GM12878 (cell line): ENCODE measurements at regions not wholly inside any gene's neighbourhood (a gene's known extent, or its start where the extent isn't known, plus 50 kb on each side); places are given as distances from the start of the nearest gene placed in this dataset.

Experiments
- ATAC-seq: fragments of 200-7000 bp; cut with Tn5 transposase; 3 replicates; pipeline ENCODE4 v1.9.1; 2020; ENCODE audit warnings: mild to moderate bottlenecking, moderate library complexity
- BruUV-seq: library from RNA; stranded (reverse); fragments of 400-500 nt; replicated peaks from 2 replicates; lab custom pipeline; 2021; lab: Mats Ljungman, UMichigan
- CTCF ChIA-PET: fragments of 300-600 bp; sonication (Branson Sonifier 250); formaldehyde crosslinking; extraction: SDS; loops from one replicate; lab custom pipeline; 2021; ENCODE audit warnings: inconsistent platforms; lab: Yijun Ruan, JAX
- POLR2A ChIA-PET: fragments of 350-600 bp; formaldehyde crosslinking; extraction: SDS; loops from one replicate; lab custom pipeline; 2021; ENCODE audit warnings: inconsistent platforms; lab: Charles Lee
- RAD21 ChIA-PET: fragments of 300-600 bp; sonication (Branson Sonifier 250); formaldehyde crosslinking; loops from one replicate; lab custom pipeline; 2023; ENCODE audit warnings: antibody characterized with exemption; ENCODE audit not compliant: unreplicated experiment; lab: Charles Lee
- SMC1A ChIA-PET: fragments of 300-600 bp; sonication (Branson Sonifier 250); formaldehyde crosslinking; loops from one replicate; lab custom pipeline; 2023; ENCODE audit not compliant: unreplicated experiment, uncharacterized antibody; lab: Charles Lee
- DNase-seq: peaks from one replicate; pipeline ENCODE4 v3.0.0-alpha.2; 2011; ENCODE audit warnings: low read depth, low spot score
- FAIRE-seq: peaks from 3 replicates; lab custom pipeline; 2011; peaks lifted over from hg19 to GRCh38; lab: Jason Lieb, UNC
- H2AFZ ChIP-seq: 2 replicates; pipeline ENCODE4 v1.6.0; 2011; ENCODE audit warnings: low read depth, low read length, control low read depth; ENCODE audit not compliant: control insufficient read depth
- H3K27ac ChIP-seq: 2 replicates; pipeline ENCODE4 v1.5.1; 2011; ENCODE audit warnings: control low read depth; ENCODE audit not compliant: control insufficient read depth, insufficient read depth
- H3K27me3 ChIP-seq, 2 experiments: replicated peaks in 1 of 2; 2 replicates each; pipeline versions ENCODE4 v1.6.0 to v1.6.1; 2011; ENCODE audit warnings: low read length in 1 of 2; ENCODE audit not compliant: control insufficient read depth in 2 of 2, insufficient read depth in 2 of 2
- H3K36me3 ChIP-seq, 2 experiments: 2 replicates each; pipeline ENCODE4 v1.5.1; 2011; ENCODE audit warnings: low read length in 1 of 2; ENCODE audit not compliant: control insufficient read depth in 2 of 2, insufficient read depth in 2 of 2
- H3K4me1 ChIP-seq: 2 replicates; pipeline ENCODE4 v1.6.1; 2011; ENCODE audit warnings: mild to moderate bottlenecking, low read length, moderate library complexity, mixed read lengths; ENCODE audit not compliant: control insufficient read depth, insufficient read depth
- H3K4me2 ChIP-seq: 2 replicates; pipeline ENCODE4 v1.6.0; 2011; ENCODE audit warnings: control low read depth; ENCODE audit not compliant: control insufficient read depth, insufficient read depth
- H3K4me3 ChIP-seq: fragments of 200-600 bp; sonication (generic); 2 replicates; pipeline ENCODE4 v1.5.1; 2016
- H3K79me2 ChIP-seq: 2 replicates; pipeline ENCODE4 v1.6.0; 2011; ENCODE audit warnings: low read length; ENCODE audit not compliant: control insufficient read depth, insufficient read depth
- H3K9ac ChIP-seq: 2 replicates; pipeline ENCODE4 v1.8.0; 2011; ENCODE audit warnings: low read length, control low read depth, mixed read lengths; ENCODE audit not compliant: control insufficient read depth, insufficient read depth
- H3K9me3 ChIP-seq: replicated peaks from 3 replicates; pipeline ENCODE4 v1.5.1; 2011; ENCODE audit warnings: mild to moderate bottlenecking, low read length; ENCODE audit not compliant: control insufficient read depth, insufficient read depth
- H4K20me1 ChIP-seq: 2 replicates; pipeline ENCODE4 v1.6.0; 2011; ENCODE audit not compliant: control insufficient read depth, insufficient read depth
- CBFB ChIP-seq: IDR thresholded peaks from 2 replicates; pipeline ENCODE4 v1.6.1; 2016; ENCODE audit warnings: antibody characterized with exemption, low read depth
- CBX5 ChIP-seq: sonication (generic); IDR thresholded peaks from 2 replicates; pipeline ENCODE4 v1.6.1; 2016; ENCODE audit warnings: low read depth, moderate library complexity, mild to moderate bottlenecking, inconsistent platforms
- MEF2B ChIP-seq: fragments of 450-650 bp; IDR thresholded peaks from 2 replicates; pipeline ENCODE4 v1.6.1; 2018; ENCODE audit warnings: mild to moderate bottlenecking, moderate library complexity; ENCODE audit not compliant: partially characterized antibody, poor library complexity, severe bottlenecking
- SPI1 ChIP-seq: IDR thresholded peaks from 2 replicates; pipeline ENCODE4 v1.6.1; 2011; ENCODE audit warnings: low read depth, mild to moderate bottlenecking, low read length, moderate library complexity, borderline replicate concordance; ENCODE audit not compliant: insufficient read depth
- WRNIP1 ChIP-seq: IDR thresholded peaks from 2 replicates; pipeline ENCODE4 v1.6.1; 2011; ENCODE audit warnings: low read depth, low read length, improper control_type of control experiment, borderline replicate concordance
- WGBS: methylation state at CpG from one replicate; pipeline ENCODE4 v1.1.6; 2016; ENCODE audit warnings: low lambda C conversion rate; ENCODE audit not compliant: insufficient replicate concordance, insufficient coverage; ENCODE audit errors: missing lambda C conversion rate; 5-methylcytosine and 5-hydroxymethylcytosine counted together
- in situ Hi-C: fragments of 300-500 bp; cut with MboI; formaldehyde crosslinking; loops from 9 replicates; pipeline ENCODE4 v1.14.3; 2018; ENCODE audit warnings: mixed read lengths
- intact Hi-C: fragments of 100-400 bp; cut with micrococcal nuclease; formaldehyde crosslinking; loops from one replicate; pipeline ENCODE4 v1.14.2; 2022; ENCODE audit not compliant: unreplicated experiment
- TF ChIP-seq, protein P1 (sequence below), 3 experiments: IDR thresholded peaks in 2 of 3; conservative IDR thresholded peaks in 1 of 3; 2 replicates each; pipeline ENCODE4 v1.5.1; 2011; ENCODE audit warnings: low read depth in 3 of 3, low read length in 3 of 3, mild to moderate bottlenecking in 3 of 3, control low read depth in 2 of 3, moderate library complexity in 2 of 3, inconsistent platforms in 1 of 3, mixed read lengths in 1 of 3; ENCODE audit not compliant: control insufficient read depth in 2 of 3, insufficient read depth in 1 of 3; ENCODE audit errors: extremely low read depth in 1 of 3
- TF ChIP-seq, protein P2 (sequence below): fragments of 450-650 bp; IDR thresholded peaks from 2 replicates; pipeline ENCODE4 v1.6.1; 2014; ENCODE audit warnings: mild to moderate bottlenecking

DNA sequence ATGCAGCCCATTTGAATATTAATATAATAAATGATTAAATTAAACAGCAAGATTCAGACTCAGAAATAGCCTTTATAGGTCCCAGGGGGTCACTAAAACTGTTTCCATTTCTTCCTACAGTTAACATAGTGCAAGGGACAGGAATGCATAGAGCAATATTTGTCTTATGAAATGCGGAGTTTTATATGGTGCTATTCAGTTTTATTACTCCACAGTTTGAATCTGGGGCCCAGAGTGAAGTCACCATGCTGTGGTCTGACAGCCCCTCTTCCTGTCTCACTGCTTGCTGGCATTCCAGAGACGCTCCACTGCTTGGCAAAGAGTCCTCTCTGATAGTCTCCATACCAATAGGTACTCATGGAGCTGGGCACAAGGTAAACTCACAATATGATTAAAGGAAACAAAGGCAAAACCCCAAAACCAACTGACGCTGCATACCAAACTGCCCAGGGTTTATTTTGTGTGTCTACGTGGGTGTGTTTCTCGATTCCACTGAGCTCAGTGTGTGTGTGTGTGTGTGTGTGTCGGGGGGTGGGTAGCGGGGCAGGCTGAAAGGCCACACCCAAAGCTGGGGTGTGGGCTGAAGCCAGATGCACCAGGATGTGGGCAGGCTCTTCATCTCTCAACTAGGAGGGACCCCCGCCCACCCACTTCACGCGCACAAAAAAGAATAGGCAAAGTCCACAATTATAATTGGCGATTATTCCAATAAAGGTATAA is 277.9 kb downstream of the TSHZ3 start:
- FAIRE-seq (no peak), DNase-seq (no peak), ATAC-seq (no peak)
- no peaks in the 10 kb centered on the region for H4K20me1 ChIP-seq
- H3K9me3 ChIP-seq: no peaks in the 10 kb centered on the region; the same call in 2 of the 3 replicates
- intact Hi-C loops: no loop called here
- BruUV-seq: no TSS peak
- 35% methylated on average over 11 of the region's 11 CpGs for WGBS
- H3K9ac ChIP-seq: no peak overlapping the region
- no peaks in the 10 kb centered on the region for H3K79me2 ChIP-seq
- in situ Hi-C loops: no loop called here
- H3K36me3 ChIP-seq: no peaks in the 10 kb centered on the region
- TF ChIP-seq CBX5 (no peak), WRNIP1 (no peak), SPI1 (no peak), MEF2B (no peak), CBFB (no peak)
- TF ChIP-seq, protein P1, sequence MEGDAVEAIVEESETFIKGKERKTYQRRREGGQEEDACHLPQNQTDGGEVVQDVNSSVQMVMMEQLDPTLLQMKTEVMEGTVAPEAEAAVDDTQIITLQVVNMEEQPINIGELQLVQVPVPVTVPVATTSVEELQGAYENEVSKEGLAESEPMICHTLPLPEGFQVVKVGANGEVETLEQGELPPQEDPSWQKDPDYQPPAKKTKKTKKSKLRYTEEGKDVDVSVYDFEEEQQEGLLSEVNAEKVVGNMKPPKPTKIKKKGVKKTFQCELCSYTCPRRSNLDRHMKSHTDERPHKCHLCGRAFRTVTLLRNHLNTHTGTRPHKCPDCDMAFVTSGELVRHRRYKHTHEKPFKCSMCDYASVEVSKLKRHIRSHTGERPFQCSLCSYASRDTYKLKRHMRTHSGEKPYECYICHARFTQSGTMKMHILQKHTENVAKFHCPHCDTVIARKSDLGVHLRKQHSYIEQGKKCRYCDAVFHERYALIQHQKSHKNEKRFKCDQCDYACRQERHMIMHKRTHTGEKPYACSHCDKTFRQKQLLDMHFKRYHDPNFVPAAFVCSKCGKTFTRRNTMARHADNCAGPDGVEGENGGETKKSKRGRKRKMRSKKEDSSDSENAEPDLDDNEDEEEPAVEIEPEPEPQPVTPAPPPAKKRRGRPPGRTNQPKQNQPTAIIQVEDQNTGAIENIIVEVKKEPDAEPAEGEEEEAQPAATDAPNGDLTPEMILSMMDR (IDR thresholded peaks at IDR 0.05 in 2 of 3, conservative IDR thresholded peaks at IDR 0.05 in 1 of 3; ENCODE audit: control insufficient read depth in 2 of 3, extremely low read depth in 1 of 3, insufficient read depth in 1 of 3, low read depth in 3 of 3, low read length in 3 of 3): no peak
- TF ChIP-seq, protein P2, sequence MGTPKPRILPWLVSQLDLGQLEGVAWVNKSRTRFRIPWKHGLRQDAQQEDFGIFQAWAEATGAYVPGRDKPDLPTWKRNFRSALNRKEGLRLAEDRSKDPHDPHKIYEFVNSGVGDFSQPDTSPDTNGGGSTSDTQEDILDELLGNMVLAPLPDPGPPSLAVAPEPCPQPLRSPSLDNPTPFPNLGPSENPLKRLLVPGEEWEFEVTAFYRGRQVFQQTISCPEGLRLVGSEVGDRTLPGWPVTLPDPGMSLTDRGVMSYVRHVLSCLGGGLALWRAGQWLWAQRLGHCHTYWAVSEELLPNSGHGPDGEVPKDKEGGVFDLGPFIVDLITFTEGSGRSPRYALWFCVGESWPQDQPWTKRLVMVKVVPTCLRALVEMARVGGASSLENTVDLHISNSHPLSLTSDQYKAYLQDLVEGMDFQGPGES: no peak
- POLR2A ChIA-PET: no interaction called here
- no peaks in the 10 kb centered on the region for H3K4me1 ChIP-seq
- H3K4me2 ChIP-seq: no peak overlapping the region
- no peaks in the 10 kb centered on the region for H3K27me3 ChIP-seq
- RAD21 ChIA-PET: no interaction called here
- no peak overlapping the region for H3K4me3 ChIP-seq
- CTCF ChIA-PET: no interaction called here
- SMC1A ChIA-PET: no interaction called here
- no peak overlapping the region for H3K27ac ChIP-seq
- no peak overlapping the region for H2AFZ ChIP-seq
